ENCODE measurements at regions not wholly inside any gene's neighbourhood (a gene's known extent, or its start where the extent isn't known, plus 50 kb on each side); places are given as distances from the start of the nearest gene placed in this dataset.

DNA sequence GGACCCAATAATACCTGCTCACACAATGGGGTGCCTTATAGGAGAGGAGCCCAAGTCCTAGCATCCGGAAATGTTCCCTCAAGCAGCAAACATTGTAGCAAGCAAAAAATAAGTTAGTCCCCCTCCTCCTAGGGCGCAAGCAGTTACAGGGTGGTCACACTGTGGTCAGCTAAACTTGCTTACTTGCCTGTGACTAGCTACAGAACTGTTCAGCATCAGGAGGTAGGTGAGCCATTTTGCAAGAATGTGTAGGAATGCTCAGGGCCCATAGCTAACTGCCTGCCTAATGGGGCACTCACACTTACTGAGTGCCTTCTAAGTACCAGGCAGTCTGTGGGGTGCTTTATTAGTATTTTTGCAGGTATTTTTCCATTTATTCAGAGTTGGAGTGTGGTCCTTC, 154.6 kb upstream of the GRIN2B start:
- DNase-seq (ENCODE audit: low spot score) (no peak), ATAC-seq (no peak)
- Histone ChIP-seq H3K27ac (ENCODE audit: low read depth) (no peak overlapping the region), H3K4me2 (no peak overlapping the region), H3F3A (replicated peaks; ENCODE audit: low read depth) (no peaks in the 10 kb centered on the region), H2AFZ (peak overlapping the region; percentile 47; the same call in 1 of the 2 replicates), H3K4me1 (ENCODE audit: insufficient read depth) (no peaks in the 10 kb centered on the region), H3K79me2 (replicated peaks; ENCODE audit: insufficient read depth) (no peaks in the 10 kb centered on the region), H3K4me3 (no peak overlapping the region), H4K20me1 (replicated peaks; ENCODE audit: insufficient read depth) (no peaks in the 10 kb centered on the region), H3K36me3 (ENCODE audit: insufficient read depth) (no peaks in the 10 kb centered on the region), H3K27me3 (ENCODE audit: insufficient read depth) (no peaks in the 10 kb centered on the region), H3K9me2 (ENCODE audit: insufficient read depth) (no peaks in the 10 kb centered on the region; the same call in 1 of the 2 replicates)
- Mint-ChIP-seq H3K4me3 (no peak overlapping the region), H3K9me3 (no peaks in the 10 kb centered on the region; the same call in 2 of the 3 replicates), H3K27me3 (ENCODE audit: insufficient read depth, low read depth, poor library complexity) (peaks cover 4% of the 10 kb centered on the region), H3K36me3 (ENCODE audit: low read depth) (no peaks in the 10 kb centered on the region), H3K4me1 (no peaks in the 10 kb centered on the region), H3K27ac (no peak overlapping the region)
- no peak for TF ChIP-seq ETS1 (IDR thresholded peaks at IDR 0.05)
- TF ChIP-seq, protein P1, sequence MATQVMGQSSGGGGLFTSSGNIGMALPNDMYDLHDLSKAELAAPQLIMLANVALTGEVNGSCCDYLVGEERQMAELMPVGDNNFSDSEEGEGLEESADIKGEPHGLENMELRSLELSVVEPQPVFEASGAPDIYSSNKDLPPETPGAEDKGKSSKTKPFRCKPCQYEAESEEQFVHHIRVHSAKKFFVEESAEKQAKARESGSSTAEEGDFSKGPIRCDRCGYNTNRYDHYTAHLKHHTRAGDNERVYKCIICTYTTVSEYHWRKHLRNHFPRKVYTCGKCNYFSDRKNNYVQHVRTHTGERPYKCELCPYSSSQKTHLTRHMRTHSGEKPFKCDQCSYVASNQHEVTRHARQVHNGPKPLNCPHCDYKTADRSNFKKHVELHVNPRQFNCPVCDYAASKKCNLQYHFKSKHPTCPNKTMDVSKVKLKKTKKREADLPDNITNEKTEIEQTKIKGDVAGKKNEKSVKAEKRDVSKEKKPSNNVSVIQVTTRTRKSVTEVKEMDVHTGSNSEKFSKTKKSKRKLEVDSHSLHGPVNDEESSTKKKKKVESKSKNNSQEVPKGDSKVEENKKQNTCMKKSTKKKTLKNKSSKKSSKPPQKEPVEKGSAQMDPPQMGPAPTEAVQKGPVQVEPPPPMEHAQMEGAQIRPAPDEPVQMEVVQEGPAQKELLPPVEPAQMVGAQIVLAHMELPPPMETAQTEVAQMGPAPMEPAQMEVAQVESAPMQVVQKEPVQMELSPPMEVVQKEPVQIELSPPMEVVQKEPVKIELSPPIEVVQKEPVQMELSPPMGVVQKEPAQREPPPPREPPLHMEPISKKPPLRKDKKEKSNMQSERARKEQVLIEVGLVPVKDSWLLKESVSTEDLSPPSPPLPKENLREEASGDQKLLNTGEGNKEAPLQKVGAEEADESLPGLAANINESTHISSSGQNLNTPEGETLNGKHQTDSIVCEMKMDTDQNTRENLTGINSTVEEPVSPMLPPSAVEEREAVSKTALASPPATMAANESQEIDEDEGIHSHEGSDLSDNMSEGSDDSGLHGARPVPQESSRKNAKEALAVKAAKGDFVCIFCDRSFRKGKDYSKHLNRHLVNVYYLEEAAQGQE (IDR thresholded peaks at IDR 0.05; ENCODE audit: unreplicated experiment): no peak
- TF ChIP-seq, protein P2, sequence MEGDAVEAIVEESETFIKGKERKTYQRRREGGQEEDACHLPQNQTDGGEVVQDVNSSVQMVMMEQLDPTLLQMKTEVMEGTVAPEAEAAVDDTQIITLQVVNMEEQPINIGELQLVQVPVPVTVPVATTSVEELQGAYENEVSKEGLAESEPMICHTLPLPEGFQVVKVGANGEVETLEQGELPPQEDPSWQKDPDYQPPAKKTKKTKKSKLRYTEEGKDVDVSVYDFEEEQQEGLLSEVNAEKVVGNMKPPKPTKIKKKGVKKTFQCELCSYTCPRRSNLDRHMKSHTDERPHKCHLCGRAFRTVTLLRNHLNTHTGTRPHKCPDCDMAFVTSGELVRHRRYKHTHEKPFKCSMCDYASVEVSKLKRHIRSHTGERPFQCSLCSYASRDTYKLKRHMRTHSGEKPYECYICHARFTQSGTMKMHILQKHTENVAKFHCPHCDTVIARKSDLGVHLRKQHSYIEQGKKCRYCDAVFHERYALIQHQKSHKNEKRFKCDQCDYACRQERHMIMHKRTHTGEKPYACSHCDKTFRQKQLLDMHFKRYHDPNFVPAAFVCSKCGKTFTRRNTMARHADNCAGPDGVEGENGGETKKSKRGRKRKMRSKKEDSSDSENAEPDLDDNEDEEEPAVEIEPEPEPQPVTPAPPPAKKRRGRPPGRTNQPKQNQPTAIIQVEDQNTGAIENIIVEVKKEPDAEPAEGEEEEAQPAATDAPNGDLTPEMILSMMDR (conservative IDR thresholded peaks at IDR 0.05; ENCODE audit: low read depth in 2 of 2): no peak
- TF ChIP-seq, protein P3, sequence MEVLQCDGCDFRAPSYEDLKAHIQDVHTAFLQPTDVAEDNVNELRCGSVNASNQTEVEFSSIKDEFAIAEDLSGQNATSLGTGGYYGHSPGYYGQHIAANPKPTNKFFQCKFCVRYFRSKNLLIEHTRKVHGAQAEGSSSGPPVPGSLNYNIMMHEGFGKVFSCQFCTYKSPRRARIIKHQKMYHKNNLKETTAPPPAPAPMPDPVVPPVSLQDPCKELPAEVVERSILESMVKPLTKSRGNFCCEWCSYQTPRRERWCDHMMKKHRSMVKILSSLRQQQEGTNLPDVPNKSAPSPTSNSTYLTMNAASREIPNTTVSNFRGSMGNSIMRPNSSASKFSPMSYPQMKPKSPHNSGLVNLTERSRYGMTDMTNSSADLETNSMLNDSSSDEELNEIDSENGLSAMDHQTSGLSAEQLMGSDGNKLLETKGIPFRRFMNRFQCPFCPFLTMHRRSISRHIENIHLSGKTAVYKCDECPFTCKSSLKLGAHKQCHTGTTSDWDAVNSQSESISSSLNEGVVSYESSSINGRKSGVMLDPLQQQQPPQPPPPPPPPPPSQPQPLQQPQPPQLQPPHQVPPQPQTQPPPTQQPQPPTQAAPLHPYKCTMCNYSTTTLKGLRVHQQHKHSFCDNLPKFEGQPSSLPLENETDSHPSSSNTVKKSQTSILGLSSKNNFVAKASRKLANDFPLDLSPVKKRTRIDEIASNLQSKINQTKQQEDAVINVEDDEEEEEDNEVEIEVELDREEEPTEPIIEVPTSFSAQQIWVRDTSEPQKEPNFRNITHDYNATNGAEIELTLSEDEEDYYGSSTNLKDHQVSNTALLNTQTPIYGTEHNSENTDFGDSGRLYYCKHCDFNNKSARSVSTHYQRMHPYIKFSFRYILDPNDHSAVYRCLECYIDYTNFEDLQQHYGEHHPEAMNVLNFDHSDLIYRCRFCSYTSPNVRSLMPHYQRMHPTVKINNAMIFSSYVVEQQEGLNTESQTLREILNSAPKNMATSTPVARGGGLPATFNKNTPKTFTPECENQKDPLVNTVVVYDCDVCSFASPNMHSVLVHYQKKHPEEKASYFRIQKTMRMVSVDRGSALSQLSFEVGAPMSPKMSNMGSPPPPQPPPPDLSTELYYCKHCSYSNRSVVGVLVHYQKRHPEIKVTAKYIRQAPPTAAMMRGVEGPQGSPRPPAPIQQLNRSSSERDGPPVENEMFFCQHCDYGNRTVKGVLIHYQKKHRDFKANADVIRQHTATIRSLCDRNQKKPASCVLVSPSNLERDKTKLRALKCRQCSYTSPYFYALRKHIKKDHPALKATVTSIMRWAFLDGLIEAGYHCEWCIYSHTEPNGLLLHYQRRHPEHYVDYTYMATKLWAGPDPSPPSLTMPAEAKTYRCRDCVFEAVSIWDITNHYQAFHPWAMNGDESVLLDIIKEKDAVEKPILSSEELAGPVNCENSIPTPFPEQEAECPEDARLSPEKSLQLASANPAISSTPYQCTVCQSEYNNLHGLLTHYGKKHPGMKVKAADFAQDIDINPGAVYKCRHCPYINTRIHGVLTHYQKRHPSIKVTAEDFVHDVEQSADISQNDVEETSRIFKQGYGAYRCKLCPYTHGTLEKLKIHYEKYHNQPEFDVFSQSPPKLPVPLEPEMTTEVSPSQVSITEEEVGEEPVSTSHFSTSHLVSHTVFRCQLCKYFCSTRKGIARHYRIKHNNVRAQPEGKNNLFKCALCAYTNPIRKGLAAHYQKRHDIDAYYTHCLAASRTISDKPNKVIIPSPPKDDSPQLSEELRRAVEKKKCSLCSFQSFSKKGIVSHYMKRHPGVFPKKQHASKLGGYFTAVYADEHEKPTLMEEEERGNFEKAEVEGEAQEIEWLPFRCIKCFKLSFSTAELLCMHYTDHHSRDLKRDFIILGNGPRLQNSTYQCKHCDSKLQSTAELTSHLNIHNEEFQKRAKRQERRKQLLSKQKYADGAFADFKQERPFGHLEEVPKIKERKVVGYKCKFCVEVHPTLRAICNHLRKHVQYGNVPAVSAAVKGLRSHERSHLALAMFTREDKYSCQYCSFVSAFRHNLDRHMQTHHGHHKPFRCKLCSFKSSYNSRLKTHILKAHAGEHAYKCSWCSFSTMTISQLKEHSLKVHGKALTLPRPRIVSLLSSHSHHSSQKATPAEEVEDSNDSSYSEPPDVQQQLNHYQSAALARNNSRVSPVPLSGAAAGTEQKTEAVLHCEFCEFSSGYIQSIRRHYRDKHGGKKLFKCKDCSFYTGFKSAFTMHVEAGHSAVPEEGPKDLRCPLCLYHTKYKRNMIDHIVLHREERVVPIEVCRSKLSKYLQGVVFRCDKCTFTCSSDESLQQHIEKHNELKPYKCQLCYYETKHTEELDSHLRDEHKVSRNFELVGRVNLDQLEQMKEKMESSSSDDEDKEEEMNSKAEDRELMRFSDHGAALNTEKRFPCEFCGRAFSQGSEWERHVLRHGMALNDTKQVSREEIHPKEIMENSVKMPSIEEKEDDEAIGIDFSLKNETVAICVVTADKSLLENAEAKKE (CRISPR knock-in tag; IDR thresholded peaks at IDR 0.05): no peak
- TF ChIP-seq CREB1 (CRISPR knock-in tag; IDR thresholded peaks at IDR 0.05; ENCODE audit: low read depth): no peak
- TF ChIP-seq EZH2 (IDR thresholded peaks at IDR 0.05; ENCODE audit: low read depth, unreplicated experiment): no peak
- TF ChIP-seq ZNF331 (CRISPR knock-in tag; IDR thresholded peaks at IDR 0.05; ENCODE audit: low read depth): no peak
- no peak for TF ChIP-seq STAT1 (IDR thresholded peaks at IDR 0.05; ENCODE audit: unreplicated experiment)
- TF ChIP-seq POLR2AphosphoS5 (IDR thresholded peaks at IDR 0.05; ENCODE audit: low read depth): no peak
- no peak for TF ChIP-seq ZNF114 (CRISPR knock-in tag; IDR thresholded peaks at IDR 0.05)
- TF ChIP-seq EZH2phosphoT487 (IDR thresholded peaks at IDR 0.05; ENCODE audit: unreplicated experiment): no peak
- no peak for TF ChIP-seq JUNB (IDR thresholded peaks at IDR 0.05; ENCODE audit: unreplicated experiment)

All from GM23338 (cell line).